ENCODE measurements at regions not wholly inside any gene's neighbourhood (a gene's known extent, or its start where the extent isn't known, plus 50 kb on each side); places are given as distances from the start of the nearest gene placed in this dataset.
A peak's percentile ranks its signal among the peaks of the same experiment; 100 is the strongest.
"Not testable (repeated sequence)": the region's sequence is repeated elsewhere in the genome, so short reads cannot be mapped to it uniquely, and the experiment has no call there.

GRCh38 chr12:61574339-61574738, 685.9 kb upstream of the USP15 start:
- intact Hi-C loops (cut with DNase I) = no loop called here
- no peak for DNase-seq (ENCODE audit: low spot score)
- no peak for TF ChIP-seq POLR2AphosphoS5 (IDR thresholded peaks at IDR 0.05)
- no peak for TF ChIP-seq POLR2A (IDR thresholded peaks at IDR 0.05)
- no peak for TF ChIP-seq CTCF (IDR thresholded peaks at IDR 0.05)
- 53% methylated on average over 3 of the region's 3 CpGs for WGBS
- Histone ChIP-seq H3K4me1 (replicated peaks) (no peaks in the 10 kb centered on the region), H3K4me3 (no peak overlapping the region), H3K36me3 (no peaks in the 10 kb centered on the region), H3K9me3 (no peaks in the 10 kb centered on the region), H3K27ac (no peak overlapping the region), H3K27me3 (replicated peaks; ENCODE audit: insufficient read depth) (no peaks in the 10 kb centered on the region)

GRCh38 chr12:61584943-61585342, 675.3 kb upstream of the USP15 start:
- no peaks in the 10 kb centered on the region for H3K36me3 ChIP-seq
- TF ChIP-seq POLR2A (IDR thresholded peaks at IDR 0.05) = no peak
- TF ChIP-seq CTCF (IDR thresholded peaks at IDR 0.05) = no peak
- TF ChIP-seq POLR2AphosphoS5 (IDR thresholded peaks at IDR 0.05) = peak; percentile 58
- H3K9me3 ChIP-seq = no peaks in the 10 kb centered on the region
- H3K27me3 ChIP-seq (replicated peaks; ENCODE audit: insufficient read depth) = no peaks in the 10 kb centered on the region
- no peak overlapping the region for H3K4me3 ChIP-seq
- H3K27ac ChIP-seq = no peak overlapping the region
- H3K4me1 ChIP-seq (replicated peaks) = no peaks in the 10 kb centered on the region
- DNase-seq (ENCODE audit: low spot score) = no peak
- WGBS = 49% methylated on average over 1 of the region's 1 CpG
- intact Hi-C loops (cut with DNase I) = no loop called here

GRCh38 chr12:61590864-61591263, 669.3 kb upstream of the USP15 start:
- DNase-seq (ENCODE audit: low spot score); H3K36me3 ChIP-seq; intact Hi-C loops (cut with DNase I): not testable (repeated sequence)

GRCh38 chr12:61610143-61610542, 650.1 kb upstream of the USP15 start:
- Histone ChIP-seq H3K36me3 (no peaks in the 10 kb centered on the region), H3K4me1 (replicated peaks) (no peaks in the 10 kb centered on the region), H3K9me3 (no peaks in the 10 kb centered on the region), H3K27ac (no peak overlapping the region), H3K27me3 (replicated peaks; ENCODE audit: insufficient read depth) (no peaks in the 10 kb centered on the region), H3K4me3 (no peak overlapping the region)
- DNase-seq (ENCODE audit: low spot score) = no peak
- intact Hi-C loops (cut with DNase I) = no loop called here
- no peak for TF ChIP-seq CTCF (IDR thresholded peaks at IDR 0.05)
- no peak for TF ChIP-seq POLR2AphosphoS5 (IDR thresholded peaks at IDR 0.05)
- no peak for TF ChIP-seq POLR2A (IDR thresholded peaks at IDR 0.05)

More at GRCh38 chr12:61590864-61591263, 669.3 kb upstream of the USP15 start:
- not testable (repeated sequence) for H3K4me1 ChIP-seq (replicated peaks); H3K27ac ChIP-seq; H3K9me3 ChIP-seq; H3K27me3 ChIP-seq (replicated peaks; ENCODE audit: insufficient read depth); H3K4me3 ChIP-seq

- no peak for TF ChIP-seq CTCF (IDR thresholded peaks at IDR 0.05)
- no peak for TF ChIP-seq POLR2A (IDR thresholded peaks at IDR 0.05)
- no peak for TF ChIP-seq POLR2AphosphoS5 (IDR thresholded peaks at IDR 0.05)
- WGBS = 73% methylated on average over 2 of the region's 2 CpGs
- intact Hi-C loops (cut with DNase I) = no loop called here
- Histone ChIP-seq H3K4me3 (no peak overlapping the region), H3K4me1 (replicated peaks) (no peaks in the 10 kb centered on the region), H3K27me3 (replicated peaks; ENCODE audit: insufficient read depth) (no peaks in the 10 kb centered on the region), H3K36me3 (no peaks in the 10 kb centered on the region), H3K27ac (no peak overlapping the region), H3K9me3 (no peaks in the 10 kb centered on the region)
- DNase-seq (ENCODE audit: low spot score) = no peak
These were observed 630.5 kb upstream of the USP15 start for GRCh38 chr12:61629702-61630101.

Data from prostate gland (tissue), 2 donors.